ENCODE measurements at regions not wholly inside any gene's neighbourhood (a gene's known extent, or its start where the extent isn't known, plus 50 kb on each side); places are given as distances from the start of the nearest gene placed in this dataset.
"Not testable (repeated sequence)": the region's sequence is repeated elsewhere in the genome, so short reads cannot be mapped to it uniquely, and the experiment has no call there.

DNA sequence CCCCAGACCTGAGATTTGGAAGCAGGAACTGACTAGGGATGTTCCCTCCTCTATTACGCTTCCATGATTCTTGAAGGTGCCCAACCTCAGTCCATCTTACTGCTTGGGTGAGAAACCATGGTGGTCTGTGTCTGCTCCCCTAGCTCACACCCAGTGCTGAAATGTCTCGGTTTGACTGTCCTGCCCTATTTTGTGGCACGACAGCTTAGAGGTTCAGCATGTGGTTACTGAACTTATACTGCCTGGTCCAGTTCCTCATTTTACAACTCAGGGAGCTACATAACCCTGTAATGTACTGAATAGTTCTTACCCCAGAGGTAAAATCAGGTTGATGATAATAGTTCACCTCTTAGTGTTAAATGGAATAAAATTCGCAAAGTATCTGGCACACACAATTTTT is 203.1 kb downstream of the RBM46 start:
- Histone ChIP-seq H3K36me3 (no peaks in the 10 kb centered on the region), H3K27me3 (no peaks in the 10 kb centered on the region), H3K4me3 (ENCODE audit: low read depth, low read length) (no peak overlapping the region), H3K4me1 (0 out of 2 replicates have a peak, but pooled peaks cover under 1% of the 10 kb centered on the region), H3K9me3 (no peaks in the 10 kb centered on the region)
- DNase-seq: no peak
- no peak for TF ChIP-seq CTCF (IDR thresholded peaks at IDR 0.05; ENCODE audit: low read depth, low read length)

DNA sequence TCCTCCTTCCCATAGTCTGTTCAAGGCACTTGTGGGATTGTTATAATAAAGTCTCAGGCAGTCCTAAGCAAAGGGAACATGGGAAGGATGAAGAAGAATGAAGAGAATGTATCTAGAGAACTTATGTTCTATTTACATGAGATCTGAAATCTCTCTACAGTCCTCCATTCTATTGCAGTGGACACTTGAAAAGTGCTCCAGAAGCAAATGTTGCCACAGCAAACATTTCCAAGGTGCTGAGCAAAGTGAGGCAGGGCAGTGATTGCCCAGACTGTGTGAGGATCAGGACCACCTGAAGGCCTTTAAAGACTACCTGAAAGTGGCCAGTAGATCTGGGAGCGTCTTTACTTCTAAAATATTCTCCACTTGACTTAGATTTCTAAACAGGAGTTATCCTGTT is 203.5 kb downstream of the RBM46 start:
- 0 out of 2 replicates have a peak, but pooled peaks cover 5% of the 10 kb centered on the region for H3K4me1 ChIP-seq
- no peak overlapping the region for H3K4me3 ChIP-seq (ENCODE audit: low read depth, low read length)
- TF ChIP-seq CTCF (IDR thresholded peaks at IDR 0.05; ENCODE audit: low read depth, low read length): no peak
- no peak for DNase-seq
- no peaks in the 10 kb centered on the region for H3K9me3 ChIP-seq
- H3K36me3 ChIP-seq: no peaks in the 10 kb centered on the region
- no peaks in the 10 kb centered on the region for H3K27me3 ChIP-seq

DNA sequence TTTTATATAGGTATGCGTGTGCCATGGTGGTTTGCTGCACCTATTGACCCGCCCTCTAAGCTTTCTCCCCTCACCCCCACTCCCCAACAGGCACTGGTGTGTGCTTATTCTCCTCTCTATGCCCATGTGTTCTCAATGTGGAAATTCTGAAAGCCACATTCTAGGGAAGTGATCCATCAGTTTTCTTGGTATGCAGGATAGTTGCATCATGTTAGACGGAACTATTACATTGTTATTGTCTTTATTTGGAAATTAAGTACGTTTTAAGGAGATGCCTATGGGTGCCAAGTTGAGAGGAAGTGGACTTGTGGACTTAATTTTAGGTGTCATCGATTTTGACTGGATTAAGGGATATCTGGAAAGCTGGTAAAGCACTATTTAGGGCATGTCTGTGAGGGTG is 204.6 kb downstream of the RBM46 start:
- DNase-seq: no peak
- no peaks in the 10 kb centered on the region for H3K36me3 ChIP-seq
- H3K9me3 ChIP-seq: no peaks in the 10 kb centered on the region
- peaks cover 12% of the 10 kb centered on the region for H3K4me1 ChIP-seq
- H3K4me3 ChIP-seq (ENCODE audit: low read depth, low read length): no peak overlapping the region
- no peak for TF ChIP-seq CTCF (IDR thresholded peaks at IDR 0.05; ENCODE audit: low read depth, low read length)
- no peaks in the 10 kb centered on the region for H3K27me3 ChIP-seq

DNA sequence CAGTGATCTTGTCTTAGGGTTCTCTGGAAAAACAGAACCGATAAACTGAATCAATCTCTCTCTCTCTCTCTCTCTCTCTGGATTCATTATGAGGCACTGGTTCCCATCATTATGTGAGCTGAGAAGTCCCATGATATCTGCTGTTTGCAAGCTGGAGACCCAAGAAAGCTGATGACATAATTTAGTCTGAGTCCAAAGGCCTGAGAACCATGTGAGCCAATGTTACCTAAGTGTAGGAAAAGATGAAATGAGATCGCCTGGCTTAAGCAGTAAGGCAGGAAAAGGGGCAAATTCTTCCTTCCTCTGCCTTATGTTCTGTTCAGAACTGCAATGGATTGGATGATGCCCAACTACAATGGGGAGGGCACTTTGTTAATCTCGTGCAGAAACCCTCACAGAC is 207.4 kb downstream of the RBM46 start:
- no peak for TF ChIP-seq CTCF (IDR thresholded peaks at IDR 0.05; ENCODE audit: low read depth, low read length)
- H3K9me3 ChIP-seq: no peaks in the 10 kb centered on the region
- H3K36me3 ChIP-seq: no peaks in the 10 kb centered on the region
- DNase-seq: no peak
- H3K27me3 ChIP-seq: no peaks in the 10 kb centered on the region
- peaks cover 19% of the 10 kb centered on the region for H3K4me1 ChIP-seq
- no peak overlapping the region for H3K4me3 ChIP-seq (ENCODE audit: low read depth, low read length)

DNA sequence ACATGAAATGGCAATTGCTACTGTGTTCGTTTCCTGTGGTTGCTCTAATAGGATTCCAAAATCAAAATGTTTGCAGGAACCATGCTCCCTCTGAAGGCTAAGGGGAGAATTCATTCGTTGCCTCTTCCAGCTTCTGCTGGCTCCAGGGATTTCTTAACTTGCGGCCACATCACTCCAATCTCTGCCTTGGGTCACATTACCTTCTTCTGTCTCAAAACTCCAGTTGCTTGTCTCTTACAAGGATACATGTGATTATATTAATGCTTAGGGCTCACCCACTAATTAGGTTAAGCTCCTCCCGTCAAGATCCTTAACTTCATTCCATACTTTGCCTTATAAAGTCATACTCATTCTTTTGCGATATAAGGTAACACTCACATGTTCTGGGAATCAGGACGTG is 208.4 kb downstream of the RBM46 start:
- Histone ChIP-seq H3K27me3 (no peaks in the 10 kb centered on the region), H3K4me1 (peaks cover 19% of the 10 kb centered on the region), H3K9me3 (no peaks in the 10 kb centered on the region), H3K4me3 (ENCODE audit: low read depth, low read length) (no peak overlapping the region), H3K36me3 (no peaks in the 10 kb centered on the region)
- TF ChIP-seq CTCF (IDR thresholded peaks at IDR 0.05; ENCODE audit: low read depth, low read length): peak; percentile 16; the same call in 1 of the 2 replicates
- DNase-seq: no peak

DNA sequence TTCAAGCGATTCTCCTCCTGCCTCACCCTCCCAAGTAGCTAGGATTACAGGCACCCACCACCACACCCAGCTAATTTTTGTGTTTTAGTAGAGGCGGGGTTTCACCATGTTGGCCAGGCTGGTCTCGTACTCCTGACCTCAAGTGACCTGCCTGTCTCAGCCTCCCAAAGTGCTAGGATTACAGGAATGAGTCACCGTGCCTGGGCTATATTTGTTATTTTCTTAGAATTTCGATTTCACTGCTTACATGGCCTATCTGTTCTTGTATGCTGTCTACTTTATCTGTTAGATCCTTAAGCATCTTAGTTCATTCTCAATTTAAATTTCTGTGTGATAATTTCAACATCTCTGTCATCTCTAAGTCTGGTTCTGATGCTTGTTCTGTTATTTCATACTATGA is 210.6 kb upstream of the NPY2R start:
- not testable (repeated sequence) for H3K4me3 ChIP-seq (ENCODE audit: low read depth, low read length); H3K4me1 ChIP-seq; DNase-seq; H3K9me3 ChIP-seq; H3K27me3 ChIP-seq; H3K36me3 ChIP-seq

- no peaks in the 10 kb centered on the region for H3K9me3 ChIP-seq
- DNase-seq: no peak
- no peak overlapping the region for H3K4me3 ChIP-seq (ENCODE audit: low read depth, low read length)
- no peaks in the 10 kb centered on the region for H3K4me1 ChIP-seq
- no peak for TF ChIP-seq CTCF (IDR thresholded peaks at IDR 0.05; ENCODE audit: low read depth, low read length)
- H3K36me3 ChIP-seq: no peaks in the 10 kb centered on the region
- H3K27me3 ChIP-seq: no peaks in the 10 kb centered on the region
Measured at GRCh38 chr4:154998284-154998683, 210.2 kb upstream of the NPY2R start.

All from BE2C (cell line).